ENCODE measurements at regions not wholly inside any gene's neighbourhood (a gene's known extent, or its start where the extent isn't known, plus 50 kb on each side); places are given as distances from the start of the nearest gene placed in this dataset.

GRCh38 chr3:24641628-24642027, 147.0 kb upstream of the THRB start:
- TF ChIP-seq CTCF (conservative IDR thresholded peaks at IDR 0.05; ENCODE audit: low read depth in 2 of 2) (no peak), EZH2phosphoT487 (IDR thresholded peaks at IDR 0.05; ENCODE audit: unreplicated experiment) (no peak), EZH2 (IDR thresholded peaks at IDR 0.05; ENCODE audit: low read depth, unreplicated experiment) (no peak), REST (IDR thresholded peaks at IDR 0.05; ENCODE audit: unreplicated experiment) (no peak), POLR2AphosphoS5 (IDR thresholded peaks at IDR 0.05; ENCODE audit: low read depth) (no peak), JUNB (IDR thresholded peaks at IDR 0.05; ENCODE audit: unreplicated experiment) (no peak), CREB1 (CRISPR knock-in tag; IDR thresholded peaks at IDR 0.05; ENCODE audit: low read depth) (no peak), NANOG (IDR thresholded peaks at IDR 0.05; ENCODE audit: borderline replicate concordance) (no peak), ZNF331 (CRISPR knock-in tag; IDR thresholded peaks at IDR 0.05; ENCODE audit: low read depth) (no peak)
